HG03439 (cell line): ENCODE measurements at regions not wholly inside any gene's neighbourhood (a gene's known extent, or its start where the extent isn't known, plus 50 kb on each side); places are given as distances from the start of the nearest gene placed in this dataset.
"Not testable (repeated sequence)": the region's sequence is repeated elsewhere in the genome, so short reads cannot be mapped to it uniquely, and the experiment has no call there.

Source experiments
- ATAC-seq: cut with Tn5 transposase; IDR thresholded peaks from one replicate; pipeline ENCODE4 v1.9.1; 2021; ENCODE audit warnings: mild to moderate bottlenecking, moderate library complexity; ENCODE audit not compliant: unreplicated experiment

DNA sequence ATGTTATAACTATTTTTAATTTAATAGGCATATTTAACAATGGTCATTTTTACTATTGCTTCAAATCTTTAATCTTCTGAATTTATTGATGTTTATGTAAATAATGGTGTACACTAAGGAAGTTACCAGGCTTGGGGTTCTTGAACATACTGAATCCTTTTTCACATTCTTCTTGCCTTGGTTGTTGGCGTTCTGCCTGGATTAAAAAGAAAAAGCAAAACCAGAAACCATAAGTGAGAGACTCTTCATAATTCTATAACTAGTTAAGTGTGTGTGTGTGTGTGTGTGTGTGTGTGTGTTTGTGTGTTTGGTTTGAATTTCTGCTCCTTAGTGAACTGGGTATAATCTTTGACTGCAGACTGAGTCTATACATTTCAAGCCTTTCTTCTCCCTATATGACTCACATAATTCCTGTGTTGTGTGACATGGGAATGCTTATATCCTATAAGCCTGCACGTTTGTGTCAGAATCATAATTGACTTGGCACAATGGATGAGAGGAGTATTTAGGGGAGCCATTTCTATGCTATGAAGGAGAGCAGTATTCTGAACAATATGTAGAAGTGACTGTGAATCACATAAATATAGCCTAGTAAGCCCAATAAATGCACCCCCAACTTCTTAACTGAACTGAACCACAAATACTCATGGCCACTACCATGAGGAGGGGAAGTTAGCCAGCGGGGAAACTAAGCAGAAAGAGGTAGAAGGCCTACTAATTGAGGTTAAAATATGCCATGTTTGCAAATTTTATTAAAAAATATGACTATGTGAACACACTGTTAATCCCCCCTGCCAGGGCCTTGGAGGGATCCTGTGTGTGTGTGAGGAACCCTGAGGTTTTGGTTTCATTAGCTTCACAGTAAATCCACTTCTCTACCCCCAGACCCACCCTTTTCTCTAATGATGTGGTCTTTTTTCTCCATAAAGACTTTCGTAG is 425.5 kb downstream of the BCKDHB start:
- no peak for ATAC-seq

- ATAC-seq, result no peak
Measured at GRCh38 chr6:80530103-80530502, 423.6 kb downstream of the BCKDHB start.

DNA sequence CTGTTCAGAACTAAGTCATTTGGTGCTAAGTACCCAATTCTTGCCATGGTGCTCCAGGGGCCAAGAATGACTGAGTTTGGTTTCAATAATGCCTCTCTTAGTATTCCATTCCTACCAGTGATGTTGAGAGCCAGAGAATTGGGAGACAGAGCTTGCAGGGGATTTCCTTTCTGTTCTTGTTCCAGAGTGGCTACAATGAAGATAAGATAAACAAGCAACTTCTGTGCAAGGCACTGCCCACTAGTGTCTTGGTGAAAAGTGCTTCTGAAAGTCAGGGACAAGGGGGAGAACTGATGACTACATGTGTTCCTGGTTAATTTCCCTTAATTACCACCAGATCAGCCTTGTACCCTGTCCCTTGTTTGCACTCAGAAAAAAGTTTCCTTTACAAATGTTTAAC is 421.6 kb downstream of the BCKDHB start:
- ATAC-seq, result no peak

- no peak for ATAC-seq
Measured at GRCh38 chr6:80527552-80528052, 421.1 kb downstream of the BCKDHB start.

DNA sequence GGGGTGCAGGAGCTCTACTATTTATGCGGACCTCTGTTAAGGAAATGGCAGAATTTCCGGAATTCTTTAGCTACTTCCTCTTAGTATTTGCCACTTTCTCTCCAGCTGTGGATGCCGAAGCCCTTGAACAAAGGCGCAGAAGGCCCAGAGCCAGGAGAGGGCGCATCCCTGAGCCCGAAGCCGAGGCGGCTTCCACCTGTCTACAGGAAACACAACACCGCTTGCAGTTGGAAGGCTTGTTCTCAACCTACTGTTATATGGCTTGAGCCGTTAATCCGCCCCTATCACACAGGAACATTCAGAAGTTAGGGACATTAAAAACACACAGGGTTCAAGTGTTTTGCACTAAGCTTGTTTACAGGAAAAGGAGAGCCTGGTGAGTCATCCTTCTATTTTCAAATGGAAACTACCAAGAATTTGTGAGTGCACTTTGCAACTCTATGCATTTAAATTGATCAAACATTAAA is 417.1 kb downstream of the BCKDHB start:
- no peak for ATAC-seq

- ATAC-seq, result no peak
Measured at GRCh38 chr6:80523010-80523409, 416.5 kb downstream of the BCKDHB start.

- no peak for ATAC-seq
Measured at GRCh38 chr6:80522576-80522975, 416.1 kb downstream of the BCKDHB start.

DNA sequence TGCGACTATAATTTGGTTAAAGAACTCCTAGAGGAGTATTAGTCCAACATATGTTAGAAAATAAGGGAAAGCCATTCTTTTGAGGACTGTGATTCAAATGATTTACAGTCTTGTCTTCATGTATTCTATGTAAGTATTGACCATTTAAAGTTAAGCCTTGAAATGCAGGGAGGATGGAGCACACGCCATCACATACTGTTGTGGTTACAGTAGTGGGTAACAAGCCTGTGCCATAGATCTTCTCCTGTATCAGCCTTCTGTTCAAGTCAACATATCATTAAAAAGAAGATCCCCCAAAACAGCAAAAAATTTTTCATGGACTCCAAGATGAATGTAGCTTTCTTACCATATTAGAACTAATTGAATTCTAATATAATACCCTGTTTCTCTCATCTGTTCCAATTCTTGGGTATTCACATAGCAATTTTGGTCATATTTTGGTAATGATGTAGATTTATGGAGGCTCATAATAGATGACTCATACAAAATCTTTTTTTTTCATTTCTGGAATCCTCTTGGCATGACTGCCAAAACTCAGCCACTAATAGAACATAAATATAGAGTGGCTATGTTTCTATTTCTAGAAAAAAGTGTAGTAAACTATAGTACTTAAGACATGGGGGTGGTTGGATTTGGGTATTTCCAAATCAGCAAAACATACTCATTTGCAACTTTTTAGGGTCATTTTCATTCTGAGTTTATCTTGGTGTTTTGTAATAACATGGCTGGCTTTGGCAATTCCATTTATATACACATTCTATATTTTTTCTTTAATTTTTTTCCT is 413.5 kb downstream of the BCKDHB start:
- no peak for ATAC-seq

DNA sequence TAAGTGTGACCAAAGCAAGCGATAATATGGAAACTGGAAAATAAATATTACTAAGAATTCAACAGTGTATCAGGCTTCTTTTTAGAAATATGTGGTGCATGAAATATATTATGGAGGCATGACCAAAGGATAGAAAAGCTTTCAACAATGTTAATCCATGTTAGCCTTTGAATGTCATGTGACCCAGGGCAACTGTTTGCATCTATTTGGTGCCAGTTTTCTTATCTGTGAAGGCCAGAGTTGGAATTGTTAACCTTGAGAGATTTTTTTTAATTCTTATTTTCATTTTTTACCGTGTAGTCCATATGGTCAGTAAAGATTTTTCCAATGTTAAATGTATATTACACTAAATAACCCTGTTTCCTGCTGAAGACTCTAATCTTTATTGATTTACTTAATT is 411.1 kb downstream of the BCKDHB start:
- no peak for ATAC-seq

DNA sequence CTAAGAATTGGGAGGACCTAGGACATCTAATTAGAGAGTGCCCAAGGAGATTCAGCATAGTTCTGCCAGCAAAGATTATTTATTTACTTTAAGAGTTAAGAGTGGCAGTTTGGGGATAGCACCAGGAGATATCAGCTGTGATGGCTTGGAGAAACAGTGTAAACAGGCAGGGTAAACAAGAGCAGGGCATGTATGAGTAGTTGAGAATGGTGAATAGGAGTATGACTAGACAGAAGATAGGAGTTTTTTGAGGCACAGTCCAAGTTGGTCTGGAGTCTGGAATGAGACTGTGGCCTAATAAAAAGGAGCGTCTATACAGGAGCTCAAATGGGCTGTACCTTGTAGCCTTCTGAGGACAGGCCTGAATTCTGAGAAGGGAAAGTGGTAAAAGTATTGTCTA is 404.1 kb downstream of the BCKDHB start:
- not testable (repeated sequence) for ATAC-seq

DNA sequence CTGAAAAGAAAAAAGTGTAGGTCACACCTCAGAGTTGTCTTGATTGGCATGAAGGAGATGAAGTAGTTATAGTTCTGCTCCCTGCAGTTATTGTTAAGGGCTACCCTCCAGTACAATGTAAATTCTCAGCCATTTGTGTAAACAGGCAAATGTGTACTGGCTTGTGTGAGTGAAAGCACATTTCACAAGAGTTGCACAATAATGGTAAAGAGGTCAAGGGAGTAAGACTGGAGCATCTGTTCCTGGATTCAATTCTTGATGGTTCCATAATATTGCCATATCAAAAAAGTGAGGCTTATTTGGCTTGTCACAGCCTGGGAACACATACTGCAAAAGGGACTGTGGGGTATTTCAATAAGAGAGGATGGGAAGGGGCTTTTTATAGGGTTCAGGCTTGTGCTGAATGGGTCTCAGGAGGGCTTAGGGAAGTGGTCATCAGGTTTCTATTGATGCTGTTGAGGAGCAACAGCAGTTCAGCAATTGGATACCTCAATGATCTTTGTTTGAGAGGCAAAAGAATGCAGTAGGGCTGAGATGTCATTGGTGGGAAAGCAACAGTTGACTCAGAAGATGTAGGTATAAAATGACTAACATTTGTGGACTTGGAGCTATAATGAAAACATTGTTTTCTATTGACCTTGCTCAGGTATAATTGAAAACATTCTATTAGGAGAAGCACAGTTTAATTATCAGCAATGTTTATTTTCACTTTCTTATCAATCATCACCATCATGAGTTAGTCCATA is 402.6 kb downstream of the BCKDHB start:
- no peak for ATAC-seq

DNA sequence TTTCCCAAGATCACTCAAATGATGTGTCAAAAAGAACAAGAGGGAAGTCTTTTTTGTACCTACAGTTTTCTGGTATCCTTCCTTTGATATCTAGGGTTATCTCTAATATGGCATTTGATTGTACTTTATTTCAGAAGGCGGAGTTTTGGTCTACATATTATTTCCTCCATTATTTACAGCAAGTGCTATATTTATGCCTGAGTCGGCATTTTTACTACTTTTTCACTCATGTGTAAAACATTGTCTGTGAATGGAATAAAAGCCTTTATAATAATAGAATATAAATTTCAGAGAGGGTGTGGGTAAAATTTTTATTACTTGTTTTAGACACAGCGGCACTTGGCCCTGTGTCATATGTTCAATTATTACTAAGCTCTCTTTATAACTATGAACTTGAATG is 398.4 kb downstream of the BCKDHB start:
- no peak for ATAC-seq

DNA sequence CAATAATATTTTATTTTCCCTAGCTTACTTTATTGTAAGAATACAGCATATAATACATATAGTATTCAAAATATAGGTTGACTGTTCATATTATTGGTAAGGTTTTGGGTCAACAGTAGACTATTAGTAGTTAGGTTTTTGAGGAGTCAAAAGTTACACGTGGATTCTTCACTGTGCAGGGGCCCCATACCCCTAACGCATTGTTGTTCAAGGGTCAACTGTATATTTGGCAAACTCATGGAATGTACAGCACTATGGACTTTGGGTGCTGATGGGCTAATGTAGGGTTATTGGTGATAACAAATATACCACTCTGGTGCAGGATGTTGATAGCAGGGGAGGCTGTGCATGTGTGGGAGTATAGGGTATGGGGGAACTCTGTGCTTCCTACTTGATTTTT is 397.2 kb downstream of the BCKDHB start:
- no peak for ATAC-seq

- ATAC-seq, result no peak
Measured at GRCh38 chr6:80502871-80503270, 396.4 kb downstream of the BCKDHB start.

DNA sequence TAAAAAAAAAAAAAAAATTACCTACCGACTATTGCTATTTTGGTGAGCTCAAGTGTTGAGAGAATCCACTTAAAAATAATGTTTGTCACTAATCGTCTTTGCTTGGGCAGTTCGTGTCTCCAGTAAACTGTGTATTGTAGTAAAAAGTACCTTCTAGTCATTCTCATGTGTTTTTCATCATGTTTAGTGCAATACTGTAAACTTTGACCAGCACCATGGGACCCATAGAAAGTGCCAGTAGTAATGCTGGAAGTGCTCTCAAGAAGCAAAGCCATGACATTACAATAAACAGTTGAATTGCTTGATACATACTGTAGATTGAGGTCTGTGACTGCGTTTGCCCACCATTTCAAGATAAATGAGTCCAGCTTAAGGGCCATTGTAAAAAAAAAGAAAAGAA is 395.2 kb downstream of the BCKDHB start:
- ATAC-seq, result no peak

DNA sequence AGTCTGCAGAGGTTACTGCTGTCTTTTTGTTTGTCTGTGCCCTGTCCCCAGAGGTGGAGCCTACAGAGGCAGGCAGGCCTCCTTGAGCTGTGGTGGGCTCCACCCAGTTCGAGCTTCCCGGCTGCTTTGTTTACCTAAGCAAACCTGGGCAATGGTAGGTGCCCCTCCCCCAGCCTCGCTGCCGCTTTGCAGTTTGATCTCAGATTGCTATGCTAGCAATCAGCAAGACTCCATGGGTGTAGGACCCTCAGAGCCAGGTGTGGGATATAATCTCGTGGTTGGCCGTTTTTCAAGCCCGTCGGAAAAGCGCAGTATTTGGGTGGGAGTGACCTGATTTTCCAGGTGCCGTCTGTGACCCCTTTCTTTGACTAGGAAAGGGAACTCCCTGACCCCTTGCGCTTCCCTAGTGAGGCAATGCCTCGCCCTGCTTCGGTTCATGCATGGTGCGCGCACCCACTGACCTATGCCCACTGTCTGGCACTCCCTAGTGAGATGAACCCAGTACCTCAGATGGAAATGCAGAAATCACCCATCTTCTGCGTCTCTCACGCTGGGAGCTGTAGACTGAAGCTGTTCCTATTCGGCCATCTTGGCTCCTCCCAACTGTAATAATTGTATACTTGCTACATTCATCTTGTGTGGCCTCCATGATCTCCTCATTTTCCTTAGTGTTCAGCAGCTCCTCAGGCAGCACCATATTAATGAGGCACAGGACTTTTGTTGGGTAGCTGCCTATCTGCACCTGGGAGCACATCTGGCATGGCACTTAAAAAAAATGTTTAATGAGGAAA is 391.4 kb downstream of the BCKDHB start:
- not testable (repeated sequence) for ATAC-seq

DNA sequence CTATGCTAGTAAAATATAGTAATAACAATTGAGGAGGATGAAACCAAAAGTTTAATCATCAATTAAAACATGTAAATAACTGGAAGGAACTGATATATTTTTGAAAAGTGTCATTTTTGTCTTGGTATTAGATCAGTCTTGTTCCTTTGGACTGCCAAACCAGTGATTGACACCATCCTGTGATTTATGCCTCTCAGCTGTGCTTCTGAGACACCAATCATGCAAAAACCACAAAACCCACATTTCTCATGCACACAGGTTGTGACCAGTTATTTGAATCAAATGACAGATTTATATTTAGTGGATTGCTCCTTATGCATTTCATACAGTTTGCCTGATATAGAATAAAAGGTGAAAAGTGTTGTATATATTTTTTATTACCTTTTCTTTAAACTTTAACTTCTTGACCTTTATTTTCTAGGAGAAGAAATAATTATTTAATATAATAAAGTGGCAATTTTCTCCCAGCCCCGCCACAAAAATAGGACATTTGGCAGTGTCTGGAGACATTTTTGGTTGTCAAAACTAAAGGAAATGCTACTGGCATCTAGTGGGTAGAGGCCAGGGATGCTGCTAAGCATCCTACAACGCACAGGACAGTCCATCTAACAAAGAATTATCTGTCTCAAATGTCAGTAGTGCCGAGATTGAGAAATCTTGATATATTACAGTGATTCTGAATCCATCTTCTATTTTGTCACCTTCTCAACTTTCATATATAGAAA is 383.6 kb downstream of the BCKDHB start:
- no peak for ATAC-seq

- ATAC-seq, result no peak
Measured at GRCh38 chr6:80488190-80488589, 381.7 kb downstream of the BCKDHB start.

DNA sequence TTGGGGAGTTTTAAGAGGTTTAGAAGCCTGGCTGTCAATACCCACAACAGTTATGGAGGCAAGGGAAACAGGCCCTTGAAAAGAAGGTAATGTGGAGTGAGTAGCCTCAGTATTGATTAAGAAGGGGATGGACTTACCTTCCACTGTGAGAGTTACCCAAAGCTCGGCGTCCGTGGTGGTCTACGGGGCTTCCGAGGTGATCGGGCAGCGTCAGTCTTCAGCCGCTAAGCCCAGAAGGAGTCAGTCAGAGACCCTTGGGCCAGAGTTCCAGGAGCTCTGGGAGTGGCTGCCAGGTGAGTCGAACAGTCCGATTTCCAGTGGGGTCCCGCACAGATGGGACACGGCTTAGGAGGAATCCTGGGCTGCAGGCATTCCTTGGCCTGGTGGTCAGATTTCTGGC is 379.0 kb downstream of the BCKDHB start:
- not testable (repeated sequence) for ATAC-seq

DNA sequence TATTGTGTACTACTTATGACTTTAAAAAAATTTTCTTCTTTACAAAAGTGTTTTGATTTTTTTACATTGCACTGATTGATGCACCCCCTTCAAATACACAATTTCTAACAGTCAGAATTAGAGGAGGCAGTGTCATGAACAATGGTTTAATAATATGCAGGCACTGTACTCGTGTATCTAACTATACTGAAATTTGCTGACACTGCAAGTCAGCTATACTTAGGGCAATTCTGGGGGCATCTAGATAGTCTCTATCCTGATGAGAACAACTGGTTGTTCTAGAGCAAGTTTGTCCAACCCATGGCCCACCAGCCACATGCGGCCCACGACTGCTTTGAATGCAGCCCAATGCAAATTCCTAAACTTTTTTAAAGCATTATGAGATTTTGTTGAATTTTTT is 375.6 kb downstream of the BCKDHB start:
- no peak for ATAC-seq
